Colon (tissue), 2 donors: ENCODE measurements at regions not wholly inside any gene's neighbourhood (a gene's known extent, or its start where the extent isn't known, plus 50 kb on each side); places are given as distances from the start of the nearest gene placed in this dataset.
"Not testable (repeated sequence)": the region's sequence is repeated elsewhere in the genome, so short reads cannot be mapped to it uniquely, and the experiment has no call there.

Experiments used
- FAIRE-seq: peaks from 2 replicates; lab custom pipeline; 2012; peaks lifted over from hg19 to GRCh38; lab: Jason Lieb, UNC
- donor health status: control.
- donor health status: control.

DNA sequence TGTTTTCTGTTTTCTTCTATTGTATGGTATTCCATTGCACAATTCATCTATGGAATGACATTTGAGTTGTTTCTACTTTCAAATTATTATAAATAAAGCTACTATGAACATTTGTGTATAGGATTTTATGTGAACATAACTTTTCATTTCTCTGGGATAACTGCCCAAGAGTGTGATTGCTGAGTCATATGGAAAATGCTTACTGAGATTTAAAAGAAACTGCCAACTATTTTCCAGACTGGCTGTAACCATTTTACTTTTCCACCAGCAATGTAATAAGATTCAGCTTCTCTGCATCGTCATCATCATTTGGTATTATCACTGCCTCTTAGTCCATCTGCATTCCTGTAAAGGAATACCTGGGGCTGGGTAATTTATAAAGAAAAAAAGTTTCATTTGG lies 779.6 kb upstream of the PRMT6 start:
- no peak for FAIRE-seq

DNA sequence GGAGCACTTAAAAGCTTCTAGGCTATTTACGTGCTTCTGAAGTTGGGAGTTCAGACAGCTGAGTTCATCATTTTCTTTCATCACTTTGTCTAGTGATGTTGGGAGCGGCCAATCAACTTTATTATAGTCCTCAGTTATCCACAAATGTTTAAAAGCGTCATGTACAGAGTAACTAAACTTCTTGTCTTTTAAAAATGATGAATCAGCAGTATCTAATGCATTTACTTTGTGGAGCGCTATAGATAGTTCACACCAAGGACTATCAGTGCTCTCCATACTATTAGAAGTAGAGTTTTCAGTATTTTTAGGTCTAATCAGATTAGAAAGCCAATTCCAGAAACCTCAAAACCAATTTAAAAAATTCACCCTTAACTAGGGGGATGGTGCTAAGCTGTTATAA lies 778.7 kb upstream of the PRMT6 start:
- FAIRE-seq = no peak

DNA sequence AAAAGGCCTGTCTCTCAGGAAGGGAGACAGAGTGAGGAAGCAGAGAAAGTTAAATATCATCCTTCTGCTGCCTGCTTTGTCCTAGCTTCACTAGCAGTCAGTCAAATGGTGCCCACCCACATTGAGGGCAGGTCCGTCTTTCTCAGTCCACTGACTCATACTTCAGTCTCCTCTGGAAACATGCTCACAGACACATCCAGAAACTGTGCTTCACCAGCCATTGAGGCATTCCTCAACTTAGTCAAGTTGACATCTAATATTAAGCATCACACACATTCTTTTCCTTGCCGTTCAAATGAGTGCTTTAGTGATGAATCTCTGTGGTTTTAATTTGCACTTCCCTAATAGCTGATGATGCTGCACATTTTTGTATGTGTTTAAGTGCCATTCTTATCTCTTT lies 777.8 kb upstream of the PRMT6 start:
- FAIRE-seq = no peak

DNA sequence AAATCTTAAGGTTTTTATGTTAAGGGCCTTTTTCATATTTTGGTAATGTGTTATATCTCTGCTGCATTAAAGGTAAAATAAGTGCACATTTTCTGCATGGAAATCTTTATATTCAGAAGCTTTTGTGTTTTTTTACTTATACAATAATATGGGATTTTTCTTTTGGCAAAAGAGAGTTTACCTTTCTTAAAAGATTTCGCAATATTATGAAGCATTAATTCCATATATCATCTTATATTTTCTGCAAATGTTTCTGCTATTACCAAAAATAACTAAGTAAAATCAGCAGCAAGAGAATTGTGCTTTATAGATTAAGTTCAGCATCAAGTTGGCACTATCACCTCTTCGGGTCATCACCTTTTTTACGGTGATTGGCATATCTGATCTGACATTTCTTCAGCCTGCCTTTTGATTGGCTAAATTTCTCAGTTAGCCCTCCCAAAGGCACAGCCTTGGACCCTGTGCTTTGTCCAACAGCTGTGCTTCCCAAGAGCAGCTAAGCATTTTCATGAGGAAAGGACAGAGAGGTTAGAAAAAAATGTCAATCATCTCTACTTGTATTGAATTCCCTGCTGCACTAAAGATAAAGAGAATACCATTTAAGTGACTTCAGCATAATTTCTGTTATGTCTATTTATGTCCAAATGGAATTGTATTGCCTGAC lies 767.1 kb upstream of the PRMT6 start:
- FAIRE-seq = no peak

DNA sequence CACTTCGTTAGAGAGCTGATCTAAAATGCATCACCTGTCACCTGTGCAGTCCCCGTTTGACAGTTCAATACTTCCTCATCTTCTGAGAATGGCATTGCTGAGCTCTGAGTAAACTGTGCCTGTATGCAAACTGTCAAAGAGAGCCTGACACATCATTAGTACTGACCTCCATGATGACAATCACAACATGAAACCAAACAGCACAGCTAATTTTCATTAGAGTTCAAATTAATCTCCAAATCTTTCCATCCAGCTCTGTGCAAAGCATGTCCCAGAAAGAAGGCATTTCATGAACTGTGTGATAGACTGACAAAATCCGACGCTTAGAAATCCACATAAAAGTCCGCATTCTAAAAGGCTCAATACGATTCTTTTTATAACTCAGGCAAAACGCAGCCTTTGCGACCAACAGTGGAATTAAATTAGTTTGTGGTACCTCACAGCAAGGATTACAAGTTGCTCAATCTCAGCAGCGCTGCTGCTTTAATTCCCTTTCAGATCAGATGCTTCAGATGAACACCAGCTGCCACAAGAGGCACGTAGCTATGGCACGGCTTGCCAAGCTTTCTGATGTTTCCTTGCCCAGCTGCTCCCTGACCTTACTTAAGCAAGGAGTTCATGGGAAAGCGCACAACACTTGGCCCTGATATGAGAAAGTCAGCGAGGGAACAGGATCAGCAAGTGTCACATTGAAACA lies 765.5 kb upstream of the PRMT6 start:
- FAIRE-seq = no peak

DNA sequence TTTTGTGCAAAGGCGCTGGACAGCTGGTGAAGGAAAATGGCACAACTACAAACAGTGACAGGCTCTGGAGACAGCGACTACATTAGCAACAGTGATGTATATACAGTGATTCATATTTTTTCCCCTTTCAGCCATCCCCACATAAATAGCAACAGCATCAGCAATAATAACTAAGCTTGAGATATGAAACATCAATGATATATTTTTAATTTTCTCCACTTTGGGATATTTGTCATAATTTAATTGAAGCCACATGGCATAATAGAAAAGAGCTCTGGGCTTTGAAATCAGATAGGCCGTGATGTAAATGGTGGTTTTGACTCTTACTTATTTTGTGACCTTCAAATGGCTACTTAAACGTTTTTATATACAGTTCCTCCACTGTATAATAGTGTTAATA lies 764.3 kb upstream of the PRMT6 start:
- no peak for FAIRE-seq

DNA sequence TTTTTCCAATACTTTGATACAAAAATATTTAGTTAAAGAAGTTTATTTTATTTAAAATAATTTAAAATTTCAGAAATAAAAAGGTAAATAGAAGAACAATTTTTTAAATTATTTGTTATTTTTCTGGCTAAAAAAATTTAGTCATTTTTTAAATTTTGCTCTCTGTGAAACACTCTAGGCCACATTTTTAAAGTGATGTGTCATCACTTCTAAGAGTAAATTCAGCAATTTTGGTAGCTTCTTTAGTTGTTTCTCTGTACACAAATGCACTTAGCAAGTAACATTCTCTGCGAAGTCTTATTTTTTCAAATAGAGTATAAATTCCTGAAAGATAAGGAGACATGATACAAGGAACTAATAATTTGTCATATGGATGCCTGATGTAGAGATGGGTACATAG lies 760.0 kb upstream of the PRMT6 start:
- no peak for FAIRE-seq

DNA sequence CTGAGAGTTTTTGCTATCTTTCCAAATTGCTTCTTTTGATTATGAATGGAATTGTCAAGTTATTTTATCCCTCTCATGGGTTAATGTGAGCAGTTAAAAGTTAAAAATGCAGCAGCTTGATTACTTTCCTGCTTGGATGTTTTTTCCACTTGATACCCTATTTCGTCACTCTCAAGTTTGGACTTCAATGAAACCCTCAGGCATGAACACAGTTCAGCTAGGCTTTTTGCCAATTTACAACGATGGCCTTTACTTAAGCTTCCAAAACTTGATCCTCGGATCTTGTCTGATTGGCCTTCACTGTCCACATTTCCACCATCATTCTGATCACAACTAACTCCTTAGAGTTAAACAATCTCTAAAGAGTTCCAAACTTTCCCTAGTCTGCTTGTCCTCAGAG lies 752.4 kb upstream of the PRMT6 start:
- no peak for FAIRE-seq

DNA sequence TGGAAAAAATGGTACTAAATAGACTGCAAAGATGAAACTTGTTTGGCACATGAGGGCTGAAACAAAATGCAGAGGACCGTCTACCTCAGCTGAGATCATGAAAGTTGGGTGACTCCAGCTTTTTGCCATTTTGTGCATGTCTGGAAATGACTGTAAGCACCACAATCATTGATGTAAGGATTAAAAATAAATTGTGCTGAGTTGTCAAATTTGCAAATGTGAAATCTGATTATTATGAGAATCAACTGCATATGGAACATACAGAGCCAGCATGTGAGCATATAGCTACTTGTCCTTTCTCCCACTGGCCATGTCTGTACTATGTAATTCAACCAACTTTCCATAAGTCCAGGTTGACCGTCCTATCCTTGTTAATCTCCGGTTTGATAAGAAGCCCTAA lies 736.9 kb upstream of the PRMT6 start:
- FAIRE-seq = no peak

DNA sequence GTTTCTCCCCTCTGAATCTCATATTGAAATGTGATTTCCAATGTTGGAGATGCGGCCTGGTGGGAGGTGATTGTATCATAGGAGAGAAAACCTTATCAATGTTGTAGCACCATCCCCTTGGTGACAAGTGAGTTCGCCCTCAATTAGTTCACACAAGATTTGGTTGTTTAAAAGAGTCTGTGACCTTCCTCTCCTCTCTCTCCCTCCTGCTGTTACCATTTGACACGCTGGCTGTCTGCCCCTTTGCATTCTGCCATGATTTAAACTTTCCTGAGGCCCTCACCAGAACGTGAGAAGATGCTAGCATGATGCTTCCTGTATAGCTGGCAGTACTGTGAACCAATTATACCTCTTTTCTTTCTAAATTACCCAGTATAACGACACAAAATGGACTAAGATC lies 730.9 kb upstream of the PRMT6 start:
- no peak for FAIRE-seq

DNA sequence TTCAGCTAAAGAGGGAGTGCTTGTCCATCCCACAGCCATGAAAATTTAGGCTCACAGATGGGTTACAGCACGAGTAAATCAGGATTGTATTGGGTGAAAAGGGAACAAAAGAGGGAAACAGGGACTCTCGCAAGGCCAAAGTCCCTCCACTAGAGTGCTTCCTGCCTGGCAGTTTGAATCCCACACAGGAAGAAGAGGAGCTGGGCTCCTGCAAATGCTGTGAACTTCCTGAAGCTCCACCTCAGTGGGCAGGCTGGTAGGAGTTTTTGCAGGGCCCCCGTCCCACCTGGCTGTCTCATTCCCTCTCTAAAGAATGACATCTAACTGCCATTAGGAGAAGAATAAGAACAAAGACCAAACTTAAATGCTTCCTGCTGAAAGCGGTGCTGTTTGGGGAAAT lies 712.0 kb upstream of the PRMT6 start:
- FAIRE-seq = no peak

DNA sequence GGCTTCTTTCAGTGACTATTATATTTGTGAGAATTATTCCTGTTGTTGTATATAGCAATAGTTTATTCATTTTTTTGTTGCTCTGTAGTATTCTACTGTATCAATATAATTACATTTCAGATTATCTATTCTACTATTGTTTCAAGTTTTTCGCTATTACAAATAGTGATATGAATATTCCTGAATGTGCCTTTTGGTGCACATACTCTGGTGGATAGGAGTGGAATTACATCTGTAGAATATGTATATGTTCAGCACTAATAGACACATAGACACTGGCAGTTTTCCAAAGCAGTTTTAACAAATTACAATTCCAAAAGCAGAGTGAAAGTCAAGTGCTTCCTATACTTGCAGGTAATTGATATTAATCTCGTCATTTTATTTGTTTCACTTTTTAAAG lies 696.2 kb upstream of the PRMT6 start:
- FAIRE-seq = no peak

DNA sequence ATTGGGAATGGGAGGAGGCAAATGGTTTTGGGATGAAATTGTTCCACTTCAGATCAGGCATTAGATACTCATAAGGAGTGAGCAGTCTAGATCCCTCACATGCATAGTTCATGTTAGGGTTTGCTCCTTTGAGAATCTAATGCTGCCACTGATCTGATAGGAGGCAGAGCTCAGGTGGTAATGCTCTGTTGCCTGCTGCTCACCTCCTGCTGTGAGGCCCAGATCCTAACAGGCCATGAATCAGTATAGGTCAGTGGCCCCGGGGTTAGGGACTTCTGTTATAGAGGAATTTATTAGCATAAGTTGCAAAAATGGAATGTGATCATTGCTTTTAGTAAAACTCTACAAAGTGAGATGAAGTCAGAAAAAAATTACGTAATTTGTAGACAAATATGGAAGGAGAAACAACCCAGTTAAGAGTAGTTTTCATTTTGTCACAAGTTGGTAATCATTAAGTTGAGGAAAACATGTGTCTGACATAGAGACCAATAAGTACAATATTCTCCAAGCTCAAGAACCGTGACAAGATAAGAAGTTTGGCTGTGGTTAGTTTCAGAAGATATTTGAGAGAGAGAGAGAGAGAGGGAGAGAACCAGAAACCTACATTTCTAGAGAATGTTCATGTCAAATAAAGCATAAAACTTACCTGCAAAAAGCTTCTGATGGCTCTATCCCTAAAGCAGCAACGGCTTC lies 689.7 kb upstream of the PRMT6 start:
- FAIRE-seq = no peak

DNA sequence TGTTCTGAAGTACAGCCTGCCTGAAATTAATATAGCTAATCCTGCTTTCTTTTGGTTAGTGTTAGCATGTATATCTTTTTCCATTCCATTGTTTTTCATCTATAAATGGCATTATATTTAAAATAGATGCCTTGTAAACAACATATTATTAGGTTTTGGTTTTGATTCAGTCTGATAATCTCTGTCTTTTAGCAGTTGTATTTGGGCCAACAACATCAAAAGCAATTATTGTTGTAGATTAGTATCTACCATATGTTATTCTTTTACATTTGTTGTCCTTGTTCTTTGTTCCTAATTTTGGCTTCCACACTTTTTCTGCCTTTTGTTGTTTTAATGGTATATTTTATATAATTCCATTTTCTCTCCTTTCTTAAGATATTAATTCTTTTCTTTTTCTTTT lies 678.2 kb upstream of the PRMT6 start:
- FAIRE-seq = no peak

DNA sequence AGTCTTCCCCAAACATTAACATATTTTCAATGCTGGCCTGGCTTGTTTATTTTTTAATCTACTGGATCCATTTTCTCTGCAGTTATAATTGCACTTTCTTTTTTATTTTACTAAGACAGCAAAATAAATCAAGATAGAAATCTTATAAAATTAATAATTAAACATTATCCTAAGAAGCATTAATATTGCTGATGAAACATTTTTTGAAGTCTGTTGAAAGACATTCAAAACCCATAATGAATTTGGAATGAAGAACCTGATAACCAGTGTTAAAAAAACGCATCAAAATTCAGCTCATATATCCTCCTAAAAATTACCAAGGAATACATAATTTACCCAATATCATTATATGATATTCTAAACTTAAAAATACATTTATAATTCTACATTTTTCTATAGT lies 675.7 kb upstream of the PRMT6 start:
- no peak for FAIRE-seq

DNA sequence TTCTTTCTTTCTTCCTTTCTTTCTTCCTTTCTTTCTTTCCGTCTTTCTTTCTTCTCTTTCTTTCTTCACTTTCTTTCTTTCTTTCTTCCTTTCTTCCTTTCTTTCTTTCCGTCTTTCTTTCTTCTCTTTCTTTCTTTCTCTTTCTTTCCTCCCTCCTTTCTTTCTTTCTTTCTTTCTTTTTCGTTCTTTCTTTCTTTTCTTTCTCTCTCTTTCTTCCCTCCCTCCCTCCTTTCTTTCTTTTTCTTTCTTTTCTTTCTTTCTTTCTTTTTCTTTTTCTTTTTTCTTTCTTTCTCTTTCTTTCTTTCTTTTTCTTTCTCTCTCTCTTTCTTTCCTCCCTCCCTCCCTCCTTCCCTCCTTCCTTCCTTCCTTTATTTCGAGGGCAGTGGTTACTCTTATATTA lies 667.3 kb upstream of the PRMT6 start:
- FAIRE-seq = not testable (repeated sequence)

DNA sequence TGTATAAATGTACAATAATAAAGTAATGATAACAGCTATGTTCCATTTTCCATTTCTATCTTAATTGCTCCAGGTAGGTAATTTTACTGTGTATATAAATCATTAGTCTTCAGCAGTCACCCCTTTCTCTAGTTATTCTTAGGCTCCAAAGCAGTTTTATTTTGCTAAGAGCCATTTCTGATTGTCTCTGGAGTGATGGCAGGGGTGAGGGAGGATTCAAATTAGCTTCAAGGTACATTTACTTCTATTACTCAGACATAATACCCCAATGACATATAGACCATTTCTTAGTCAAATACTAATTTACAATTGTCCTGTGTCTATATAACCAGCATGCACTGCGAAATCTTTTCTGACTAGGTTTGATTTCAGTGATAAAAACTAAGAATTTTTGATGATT lies 663.4 kb upstream of the PRMT6 start:
- no peak for FAIRE-seq

DNA sequence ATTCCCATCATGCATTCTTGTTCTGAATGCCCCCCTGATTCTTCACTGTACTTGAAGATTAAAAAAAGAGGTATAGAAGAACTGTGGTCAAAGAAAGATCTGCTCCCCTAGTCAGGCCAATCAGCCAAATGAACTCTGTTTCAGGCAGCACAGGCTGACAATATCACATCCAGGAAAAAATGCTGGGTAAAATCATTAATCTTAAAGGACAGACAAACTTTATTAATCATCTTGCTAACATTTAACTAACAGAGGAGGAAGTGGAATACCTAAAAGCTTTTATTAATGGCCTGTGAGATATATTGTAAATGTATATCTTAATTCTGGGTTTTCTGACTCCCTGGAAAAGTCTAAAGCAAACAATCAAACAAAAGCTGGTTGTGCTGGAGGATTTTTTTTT lies 660.5 kb upstream of the PRMT6 start:
- FAIRE-seq = no peak

DNA sequence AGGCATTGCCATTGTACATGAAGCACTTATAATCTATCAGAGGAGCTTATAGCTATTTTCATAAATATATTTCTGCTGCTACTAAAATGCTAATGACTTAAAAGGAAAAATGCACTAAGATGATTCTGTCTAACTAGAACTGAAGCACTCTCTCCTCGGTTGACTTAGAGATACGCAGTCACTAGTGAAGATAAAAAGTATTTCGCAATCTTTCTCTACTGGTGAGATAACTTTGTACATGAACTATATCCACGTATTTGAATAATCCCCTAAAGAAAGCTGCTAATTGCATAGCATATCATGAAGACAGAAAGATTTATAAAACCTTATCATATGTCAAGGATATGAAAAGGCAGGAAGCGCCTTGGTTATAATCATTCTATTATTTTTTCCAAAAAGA lies 658.1 kb upstream of the PRMT6 start:
- no peak for FAIRE-seq

DNA sequence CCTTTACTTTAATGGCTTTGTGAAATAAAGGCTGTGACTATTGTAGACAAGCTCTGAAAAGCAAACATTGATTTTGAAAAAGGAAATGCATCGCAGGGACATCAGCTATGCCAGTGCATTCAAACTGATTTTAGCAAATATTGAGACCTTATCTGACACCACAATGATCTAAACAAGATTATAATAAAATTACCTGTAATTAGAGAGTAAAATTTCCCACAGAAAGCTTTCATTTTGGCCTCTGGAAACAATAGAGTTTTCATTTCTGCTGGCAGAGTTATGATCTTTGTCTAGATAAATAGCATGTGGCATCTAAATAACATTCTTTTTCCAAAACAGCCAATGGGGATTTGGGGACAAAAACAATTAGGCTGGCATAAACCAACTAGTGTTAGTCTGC lies 650.4 kb upstream of the PRMT6 start:
- FAIRE-seq = no peak

DNA sequence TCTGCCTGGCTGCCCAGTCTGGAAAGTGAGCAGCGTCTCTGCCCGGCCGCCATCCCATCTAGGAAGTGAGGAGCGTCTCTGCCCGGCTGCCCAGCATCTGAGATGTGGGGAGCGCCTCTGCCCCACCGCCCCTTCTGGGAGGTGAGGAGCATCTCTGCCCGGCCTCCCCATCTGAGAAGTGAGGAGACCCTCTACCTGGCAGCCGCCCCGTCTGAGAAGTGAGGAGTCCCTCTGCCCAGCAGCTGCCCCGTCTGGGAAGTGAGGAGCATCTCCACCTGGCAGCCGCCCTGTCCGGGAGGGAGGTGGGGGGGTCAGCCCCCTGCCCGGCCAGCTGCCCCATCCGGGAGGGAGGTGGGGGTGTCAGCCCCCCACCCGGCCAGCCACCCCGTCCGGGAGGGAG lies 644.2 kb upstream of the PRMT6 start:
- not testable (repeated sequence) for FAIRE-seq

DNA sequence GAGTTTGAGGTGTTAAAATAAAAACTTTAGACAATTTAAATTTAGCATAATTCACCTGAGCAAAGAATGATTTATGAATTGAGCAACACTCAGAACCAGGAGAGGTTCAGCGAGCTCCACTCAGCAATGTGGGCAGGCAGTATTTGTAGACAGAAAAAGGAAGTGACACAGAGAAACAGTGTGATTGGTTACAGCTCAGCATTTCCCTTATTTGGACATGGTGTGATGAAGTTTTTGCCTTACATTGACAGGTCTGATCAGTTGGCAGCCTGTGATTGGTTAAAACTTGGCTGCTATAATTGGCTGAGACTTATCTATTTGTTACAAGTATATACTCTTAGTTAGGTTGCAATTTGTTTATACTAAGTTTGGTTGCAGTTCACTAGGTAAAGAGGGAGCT lies 621.2 kb upstream of the PRMT6 start:
- no peak for FAIRE-seq

DNA sequence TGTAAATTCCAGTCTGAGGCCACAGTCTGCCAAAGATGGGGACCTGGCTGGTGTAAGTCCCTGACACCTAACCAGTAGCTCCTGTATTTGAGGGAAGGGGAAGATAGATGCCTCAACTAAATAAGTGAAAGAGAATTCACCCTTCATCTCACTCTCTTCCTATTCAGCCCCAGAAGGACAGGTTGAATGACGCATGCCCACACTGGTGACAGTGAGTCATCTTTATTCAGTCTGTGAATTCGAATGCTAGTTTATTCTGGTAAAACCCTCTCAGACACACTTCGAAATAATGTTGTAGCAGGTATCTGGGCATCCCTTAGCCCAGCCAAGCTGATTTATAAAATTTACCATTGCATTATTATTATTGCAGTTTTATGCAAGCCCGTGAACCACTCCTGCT lies 617.0 kb upstream of the PRMT6 start:
- no peak for FAIRE-seq

DNA sequence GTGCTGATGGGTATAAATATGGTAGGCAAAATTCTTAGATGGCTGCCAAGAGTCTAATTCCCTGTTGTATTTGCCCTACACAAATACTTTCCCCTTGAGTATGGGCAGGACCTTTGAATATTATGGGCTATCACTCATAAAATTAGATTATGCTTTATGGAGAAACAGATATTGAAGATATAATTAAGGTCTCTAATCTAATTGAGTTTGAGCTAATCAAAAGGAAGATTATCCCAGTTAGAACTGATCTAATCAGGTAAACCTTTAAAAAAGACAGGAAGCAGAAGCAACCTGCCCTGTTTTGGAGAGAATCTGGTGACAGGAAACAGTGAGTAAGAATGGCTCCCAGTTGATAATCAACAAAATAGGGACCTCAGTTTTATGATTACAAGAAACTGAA lies 609.0 kb upstream of the PRMT6 start:
- FAIRE-seq = no peak
